ENCODE measurements at regions not wholly inside any gene's neighbourhood (a gene's known extent, or its start where the extent isn't known, plus 50 kb on each side); places are given as distances from the start of the nearest gene placed in this dataset.

GRCh38 chr13:67505376-67505775, 275.2 kb upstream of the PCDH9 start:
- H3K4me3 ChIP-seq = no peak overlapping the region
- no peak for DNase-seq
- H3K9me2 ChIP-seq (ENCODE audit: insufficient read depth) = no peaks in the 10 kb centered on the region
- H3K27ac ChIP-seq = no peak overlapping the region
- in situ Hi-C loops (cut with MboI) = no loop called here
- no peak overlapping the region for H3K4me2 ChIP-seq (ENCODE audit: unreplicated experiment)
- H3K4me1 ChIP-seq (ENCODE audit: insufficient read depth) = no peaks in the 10 kb centered on the region
- H3K79me2 ChIP-seq (ENCODE audit: insufficient read depth) = no peaks in the 10 kb centered on the region
- no peaks in the 10 kb centered on the region for H3K36me3 ChIP-seq (ENCODE audit: low read depth)
- H3F3A ChIP-seq (ENCODE audit: insufficient read depth) = no peaks in the 10 kb centered on the region
- H3K9ac ChIP-seq = no peak overlapping the region
- TF ChIP-seq EZH2phosphoT487 (IDR thresholded peaks at IDR 0.05; ENCODE audit: insufficient read depth, low read depth) (no peak), EZH2 (IDR thresholded peaks at IDR 0.05; ENCODE audit: insufficient read depth, poor library complexity, severe bottlenecking) (no peak)
- H4K20me1 ChIP-seq (ENCODE audit: insufficient read depth) = no peaks in the 10 kb centered on the region
- no peak overlapping the region for H2AFZ ChIP-seq
- H3K9me3 ChIP-seq (ENCODE audit: low read depth) = no peaks in the 10 kb centered on the region
- H3K27me3 ChIP-seq (replicated peaks; ENCODE audit: insufficient read depth) = no peaks in the 10 kb centered on the region

- no peaks in the 10 kb centered on the region for H3K4me1 ChIP-seq (ENCODE audit: insufficient read depth)
- WGBS, 2 experiments (ENCODE audit: low coverage in 1 of 2, low lambda C conversion rate in 2 of 2, missing lambda C conversion rate in 2 of 2) = 16 to 23% methylated on average over 3 of the region's 3 CpGs
- H3K4me2 ChIP-seq (ENCODE audit: unreplicated experiment) = no peak overlapping the region
- no peaks in the 10 kb centered on the region for H3K79me2 ChIP-seq (ENCODE audit: insufficient read depth)
- no peak overlapping the region for H3K9ac ChIP-seq
- H3K4me3 ChIP-seq = no peak overlapping the region
- H4K20me1 ChIP-seq (ENCODE audit: insufficient read depth) = no peaks in the 10 kb centered on the region
- no peaks in the 10 kb centered on the region for H3K27me3 ChIP-seq (replicated peaks; ENCODE audit: insufficient read depth)
- H2AFZ ChIP-seq = no peak overlapping the region
- no peaks in the 10 kb centered on the region for H3F3A ChIP-seq (ENCODE audit: insufficient read depth)
- H3K9me2 ChIP-seq (ENCODE audit: insufficient read depth) = no peaks in the 10 kb centered on the region
- DNase-seq = no peak
- H3K36me3 ChIP-seq (ENCODE audit: low read depth) = no peaks in the 10 kb centered on the region
- in situ Hi-C loops (cut with MboI) = no loop called here
- H3K27ac ChIP-seq = no peak overlapping the region
- H3K9me3 ChIP-seq (ENCODE audit: low read depth) = no peaks in the 10 kb centered on the region
- no peak for TF ChIP-seq EZH2 (IDR thresholded peaks at IDR 0.05; ENCODE audit: insufficient read depth, poor library complexity, severe bottlenecking)
- TF ChIP-seq EZH2phosphoT487 (IDR thresholded peaks at IDR 0.05; ENCODE audit: insufficient read depth, low read depth) = no peak
Observed at GRCh38 chr13:67498948-67499347, 268.8 kb upstream of the PCDH9 start.

GRCh38 chr13:67493835-67494234, 263.7 kb upstream of the PCDH9 start:
- H3K27ac ChIP-seq = no peak overlapping the region
- H3K4me3 ChIP-seq = no peak overlapping the region
- no peak for DNase-seq
- H3K9me3 ChIP-seq (ENCODE audit: low read depth) = no peaks in the 10 kb centered on the region
- no peak for TF ChIP-seq EZH2phosphoT487 (IDR thresholded peaks at IDR 0.05; ENCODE audit: insufficient read depth, low read depth)
- no peak for TF ChIP-seq EZH2 (IDR thresholded peaks at IDR 0.05; ENCODE audit: insufficient read depth, poor library complexity, severe bottlenecking)
- no peaks in the 10 kb centered on the region for H3K27me3 ChIP-seq (replicated peaks; ENCODE audit: insufficient read depth)
- H3K9me2 ChIP-seq (ENCODE audit: insufficient read depth) = no peaks in the 10 kb centered on the region
- no peaks in the 10 kb centered on the region for H3K79me2 ChIP-seq (ENCODE audit: insufficient read depth)
- no peaks in the 10 kb centered on the region for H3F3A ChIP-seq (ENCODE audit: insufficient read depth)
- WGBS, 2 experiments (ENCODE audit: low coverage in 1 of 2, low lambda C conversion rate in 2 of 2, missing lambda C conversion rate in 2 of 2) = 5 to 10% methylated on average over 1 of the region's 1 CpG
- in situ Hi-C loops (cut with MboI) = no loop called here
- no peak overlapping the region for H2AFZ ChIP-seq
- H3K4me1 ChIP-seq (ENCODE audit: insufficient read depth) = no peaks in the 10 kb centered on the region
- no peaks in the 10 kb centered on the region for H3K36me3 ChIP-seq (ENCODE audit: low read depth)
- H4K20me1 ChIP-seq (ENCODE audit: insufficient read depth) = no peaks in the 10 kb centered on the region
- no peak overlapping the region for H3K4me2 ChIP-seq (ENCODE audit: unreplicated experiment)
- no peak overlapping the region for H3K9ac ChIP-seq

GRCh38 chr13:67489016-67489415, 258.9 kb upstream of the PCDH9 start:
- no peak for DNase-seq
- Histone ChIP-seq H3K4me1 (ENCODE audit: insufficient read depth) (no peaks in the 10 kb centered on the region), H2AFZ (no peak overlapping the region), H3K36me3 (ENCODE audit: low read depth) (no peaks in the 10 kb centered on the region), H3F3A (ENCODE audit: insufficient read depth) (no peaks in the 10 kb centered on the region), H3K9me2 (ENCODE audit: insufficient read depth) (no peaks in the 10 kb centered on the region), H3K4me2 (ENCODE audit: unreplicated experiment) (no peak overlapping the region), H3K27ac (no peak overlapping the region), H3K27me3 (replicated peaks; ENCODE audit: insufficient read depth) (no peaks in the 10 kb centered on the region), H3K4me3 (no peak overlapping the region), H3K9me3 (ENCODE audit: low read depth) (no peaks in the 10 kb centered on the region), H3K79me2 (ENCODE audit: insufficient read depth) (no peaks in the 10 kb centered on the region), H4K20me1 (ENCODE audit: insufficient read depth) (no peaks in the 10 kb centered on the region), H3K9ac (no peak overlapping the region)
- 16% methylated on average over 2 of the region's 2 CpGs for WGBS, 2 experiments (ENCODE audit: low coverage in 1 of 2, low lambda C conversion rate in 2 of 2, missing lambda C conversion rate in 2 of 2)
- TF ChIP-seq EZH2 (IDR thresholded peaks at IDR 0.05; ENCODE audit: insufficient read depth, poor library complexity, severe bottlenecking) (no peak), EZH2phosphoT487 (IDR thresholded peaks at IDR 0.05; ENCODE audit: insufficient read depth, low read depth) (no peak)
- in situ Hi-C loops (cut with MboI) = no loop called here

GRCh38 chr13:67481445-67481844, 251.3 kb upstream of the PCDH9 start:
- no peak overlapping the region for H3K4me2 ChIP-seq (ENCODE audit: unreplicated experiment)
- in situ Hi-C loops (cut with MboI) = no loop called here
- 21 to 29% methylated on average over 1 of the region's 1 CpG for WGBS, 2 experiments (ENCODE audit: low coverage in 1 of 2, low lambda C conversion rate in 2 of 2, missing lambda C conversion rate in 2 of 2)

More at GRCh38 chr13:67481445-67481844, 251.3 kb upstream of the PCDH9 start:
- H3K27ac ChIP-seq = no peak overlapping the region
- H3F3A ChIP-seq (ENCODE audit: insufficient read depth) = no peaks in the 10 kb centered on the region
- no peaks in the 10 kb centered on the region for H4K20me1 ChIP-seq (ENCODE audit: insufficient read depth)
- no peaks in the 10 kb centered on the region for H3K79me2 ChIP-seq (ENCODE audit: insufficient read depth)
- no peaks in the 10 kb centered on the region for H3K4me1 ChIP-seq (ENCODE audit: insufficient read depth)
- no peaks in the 10 kb centered on the region for H3K9me2 ChIP-seq (ENCODE audit: insufficient read depth)
- no peak overlapping the region for H2AFZ ChIP-seq
- no peak for DNase-seq
- no peak overlapping the region for H3K9ac ChIP-seq
- no peaks in the 10 kb centered on the region for H3K36me3 ChIP-seq (ENCODE audit: low read depth)
- H3K9me3 ChIP-seq (ENCODE audit: low read depth) = no peaks in the 10 kb centered on the region
- TF ChIP-seq EZH2 (IDR thresholded peaks at IDR 0.05; ENCODE audit: insufficient read depth, poor library complexity, severe bottlenecking) (no peak), EZH2phosphoT487 (IDR thresholded peaks at IDR 0.05; ENCODE audit: insufficient read depth, low read depth) (no peak)
- no peak overlapping the region for H3K4me3 ChIP-seq
- H3K27me3 ChIP-seq (replicated peaks; ENCODE audit: insufficient read depth) = no peaks in the 10 kb centered on the region

All from GM23248 (cell line).